ENCODE measurements at regions not wholly inside any gene's neighbourhood (a gene's known extent, or its start where the extent isn't known, plus 50 kb on each side); places are given as distances from the start of the nearest gene placed in this dataset.

DNA sequence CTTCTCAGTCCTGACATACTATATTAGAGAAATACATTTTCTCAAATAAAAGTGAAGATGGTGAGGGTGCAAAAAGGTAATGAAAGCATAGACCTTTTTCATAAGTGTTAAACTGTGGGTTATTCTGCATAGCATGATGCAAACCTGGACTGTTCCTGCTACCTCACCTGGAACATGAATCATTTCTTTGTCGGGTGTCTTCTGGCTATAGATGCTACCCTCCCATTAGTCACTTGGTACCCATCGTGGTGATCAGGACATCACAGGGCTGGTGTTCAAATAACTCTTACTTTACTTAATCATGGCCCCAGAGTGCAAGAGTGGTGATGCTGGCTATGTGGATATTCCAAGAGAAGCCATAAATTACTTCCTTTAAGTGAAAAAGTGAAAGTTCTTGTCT is 264.7 kb upstream of the AGA start:
- TF ChIP-seq, protein P1, sequence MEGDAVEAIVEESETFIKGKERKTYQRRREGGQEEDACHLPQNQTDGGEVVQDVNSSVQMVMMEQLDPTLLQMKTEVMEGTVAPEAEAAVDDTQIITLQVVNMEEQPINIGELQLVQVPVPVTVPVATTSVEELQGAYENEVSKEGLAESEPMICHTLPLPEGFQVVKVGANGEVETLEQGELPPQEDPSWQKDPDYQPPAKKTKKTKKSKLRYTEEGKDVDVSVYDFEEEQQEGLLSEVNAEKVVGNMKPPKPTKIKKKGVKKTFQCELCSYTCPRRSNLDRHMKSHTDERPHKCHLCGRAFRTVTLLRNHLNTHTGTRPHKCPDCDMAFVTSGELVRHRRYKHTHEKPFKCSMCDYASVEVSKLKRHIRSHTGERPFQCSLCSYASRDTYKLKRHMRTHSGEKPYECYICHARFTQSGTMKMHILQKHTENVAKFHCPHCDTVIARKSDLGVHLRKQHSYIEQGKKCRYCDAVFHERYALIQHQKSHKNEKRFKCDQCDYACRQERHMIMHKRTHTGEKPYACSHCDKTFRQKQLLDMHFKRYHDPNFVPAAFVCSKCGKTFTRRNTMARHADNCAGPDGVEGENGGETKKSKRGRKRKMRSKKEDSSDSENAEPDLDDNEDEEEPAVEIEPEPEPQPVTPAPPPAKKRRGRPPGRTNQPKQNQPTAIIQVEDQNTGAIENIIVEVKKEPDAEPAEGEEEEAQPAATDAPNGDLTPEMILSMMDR (IDR thresholded peaks at IDR 0.05; ENCODE audit: low read length) = no peak
- TF ChIP-seq EZH2phosphoT487 (IDR thresholded peaks at IDR 0.05; ENCODE audit: low read length) (no peak), EZH2 (optimal IDR thresholded peaks at IDR 0.05; ENCODE audit: low read depth, low read length) (no peak)

All from MM.1S (cell line).